ENCODE measurements at regions not wholly inside any gene's neighbourhood (a gene's known extent, or its start where the extent isn't known, plus 50 kb on each side); places are given as distances from the start of the nearest gene placed in this dataset.

DNA sequence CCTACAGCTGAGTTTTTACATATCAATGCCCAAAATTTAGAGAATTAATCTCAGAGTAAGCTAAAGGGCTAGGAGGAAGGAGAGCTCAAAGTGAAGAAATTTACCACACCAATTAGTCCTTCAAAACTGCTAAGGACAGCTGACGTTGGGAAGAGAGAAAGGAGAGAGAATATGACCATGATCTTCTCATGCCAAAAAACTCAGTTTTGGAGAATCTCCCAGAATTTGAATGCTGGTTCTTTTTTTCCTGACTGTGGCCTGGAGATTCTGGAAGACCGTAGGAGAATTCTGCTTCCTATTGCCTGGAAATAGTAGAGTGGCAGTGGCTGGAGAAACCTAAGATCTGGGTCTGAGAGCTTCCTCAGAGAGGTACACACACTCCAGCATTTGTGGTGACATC lies 834.4 kb upstream of the SLIT2 start:
- DNase-seq (ENCODE audit: low read depth, low spot score) = no peak

DNA sequence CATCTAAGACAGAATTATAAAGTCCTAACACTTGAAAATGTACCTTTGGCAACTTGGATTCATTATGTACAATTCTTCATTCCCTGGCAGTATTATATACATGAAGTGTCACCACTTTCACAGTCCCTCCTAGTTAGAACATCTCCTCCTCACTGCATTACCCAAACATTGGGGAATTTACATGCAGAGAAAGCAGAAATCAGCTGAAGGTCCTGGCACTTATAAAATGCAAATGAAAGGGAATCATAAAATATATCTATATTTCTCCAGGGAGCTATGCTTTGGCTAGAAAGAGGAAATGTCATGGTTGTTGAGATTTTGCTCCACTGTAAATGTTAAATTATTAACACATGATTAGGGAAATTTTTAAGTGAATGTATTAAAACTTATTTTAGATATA lies 835.6 kb upstream of the SLIT2 start:
- DNase-seq (ENCODE audit: low read depth, low spot score) = no peak

DNA sequence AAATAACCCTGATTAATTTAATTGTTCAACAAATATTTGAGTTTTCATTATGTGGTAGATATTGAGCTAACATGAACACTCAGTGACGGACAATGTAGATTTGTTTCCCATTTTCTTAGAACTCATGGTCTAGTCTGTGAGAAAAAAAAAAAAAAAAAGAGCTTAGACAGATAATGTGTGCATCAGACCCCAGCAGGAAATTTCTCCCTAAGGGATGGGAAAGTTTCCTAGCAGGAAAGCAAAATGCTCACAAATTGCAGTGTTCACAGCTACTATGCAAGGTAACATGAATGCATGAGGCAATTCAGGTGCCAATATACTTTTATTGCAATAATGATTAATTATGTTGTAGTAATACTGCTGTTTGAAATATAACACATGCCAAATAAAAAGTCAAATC lies 843.2 kb upstream of the SLIT2 start:
- no peak for DNase-seq (ENCODE audit: low read depth, low spot score)

DNA sequence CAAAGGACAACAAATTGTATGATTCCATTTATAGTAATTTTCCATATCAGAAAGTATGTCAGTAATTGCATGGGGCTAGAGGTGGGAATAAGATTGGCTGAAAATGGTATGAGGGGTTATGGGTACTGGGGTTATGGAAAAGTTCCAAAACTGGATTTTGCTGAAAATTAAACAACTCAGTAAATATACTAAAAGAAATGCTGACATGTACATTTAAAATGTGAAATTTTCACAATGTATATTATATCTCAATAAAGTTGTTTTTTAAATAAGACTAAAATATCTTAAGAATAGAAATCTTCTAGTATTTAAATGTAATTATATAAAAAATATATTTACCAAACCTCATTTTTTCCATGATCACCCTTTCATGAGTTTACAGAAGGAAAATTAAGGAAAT lies 844.9 kb upstream of the SLIT2 start:
- DNase-seq (ENCODE audit: low read depth, low spot score) = no peak

DNA sequence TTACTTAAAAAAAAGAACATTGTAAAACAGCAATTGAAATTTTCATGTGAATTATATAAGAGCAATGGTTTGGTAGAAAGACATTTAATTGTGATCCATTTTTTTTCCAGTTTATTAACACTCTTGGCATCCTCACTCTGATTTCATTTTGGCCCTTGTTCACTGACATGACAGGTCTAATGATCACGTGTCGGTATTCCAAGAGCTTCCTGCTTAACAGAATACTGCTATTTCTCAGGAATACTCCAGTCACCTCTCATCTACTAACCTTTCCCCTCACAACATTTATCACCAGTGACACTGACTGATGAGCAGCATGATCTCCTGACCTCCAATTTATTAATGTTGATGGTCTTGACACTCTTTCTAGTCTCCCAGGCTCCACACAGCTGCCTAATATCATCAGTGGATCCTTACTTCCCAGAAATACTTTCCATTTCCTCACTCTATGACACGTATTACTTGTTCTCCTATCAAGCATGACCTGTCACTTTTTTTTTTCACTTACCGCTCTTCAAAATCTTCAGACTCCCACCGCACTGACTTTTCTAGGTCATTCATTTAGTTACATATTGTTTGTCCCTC lies 847.8 kb upstream of the SLIT2 start:
- DNase-seq (ENCODE audit: low read depth, low spot score) = no peak

DNA sequence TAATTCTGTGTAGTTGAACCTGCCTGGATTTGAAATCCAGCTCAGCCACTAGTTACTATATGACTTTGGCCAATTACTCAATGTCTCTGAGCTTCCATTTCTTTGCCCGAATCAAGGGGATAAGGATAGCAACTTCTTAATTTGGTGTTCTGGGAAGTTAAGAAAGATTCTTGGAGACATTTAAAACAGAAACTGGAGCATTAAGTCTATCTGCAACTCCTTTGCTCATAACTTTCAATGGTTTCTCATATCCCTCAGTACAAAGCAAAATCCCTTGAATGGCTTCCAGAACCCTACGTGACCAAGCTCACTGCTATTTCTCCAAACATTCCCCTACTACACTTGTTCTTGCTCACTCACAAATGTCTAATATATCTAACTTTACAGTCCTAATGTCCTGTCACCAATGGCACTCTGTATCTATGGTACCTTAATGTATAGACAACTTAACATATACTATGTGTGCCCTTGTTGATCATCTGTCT lies 849.1 kb upstream of the SLIT2 start:
- DNase-seq (ENCODE audit: low read depth, low spot score) = no peak

DNA sequence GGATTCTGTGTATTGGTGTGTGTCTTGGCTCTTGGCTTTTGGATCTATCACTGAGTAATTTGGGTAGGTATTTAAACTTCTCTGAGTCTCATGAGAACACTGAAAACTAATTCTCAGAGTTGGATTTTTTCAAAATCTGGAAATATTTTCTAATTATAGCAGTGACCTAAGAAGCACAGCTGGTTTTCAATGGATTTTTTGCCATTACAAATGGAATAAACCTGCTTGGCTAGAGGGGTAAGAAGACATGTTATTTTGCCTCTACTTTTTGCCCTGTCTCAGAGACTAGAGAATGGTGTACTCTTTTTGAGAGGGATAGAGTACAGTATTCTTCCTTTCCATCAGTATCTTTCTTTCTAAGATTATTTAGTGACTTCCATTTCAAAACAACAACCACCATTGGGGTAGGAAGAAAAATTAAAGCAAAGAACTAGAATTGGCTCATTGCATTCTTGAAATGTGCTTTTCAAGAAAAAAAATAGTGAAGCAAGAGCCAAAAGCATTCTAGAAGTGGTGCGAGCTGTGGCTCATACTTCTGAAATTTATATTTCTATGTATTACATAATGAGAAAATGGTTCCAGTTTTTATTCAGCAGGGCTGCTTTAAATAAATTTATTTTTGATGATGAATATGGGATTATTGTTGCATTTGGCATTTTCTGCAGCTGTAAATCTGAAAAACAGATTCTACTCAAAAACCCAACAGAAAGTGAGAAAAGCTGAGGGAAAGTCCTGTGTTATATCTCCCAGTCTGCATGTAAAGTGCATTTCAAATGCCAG lies 850.2 kb upstream of the SLIT2 start:
- DNase-seq (ENCODE audit: low read depth, low spot score) = no peak

DNA sequence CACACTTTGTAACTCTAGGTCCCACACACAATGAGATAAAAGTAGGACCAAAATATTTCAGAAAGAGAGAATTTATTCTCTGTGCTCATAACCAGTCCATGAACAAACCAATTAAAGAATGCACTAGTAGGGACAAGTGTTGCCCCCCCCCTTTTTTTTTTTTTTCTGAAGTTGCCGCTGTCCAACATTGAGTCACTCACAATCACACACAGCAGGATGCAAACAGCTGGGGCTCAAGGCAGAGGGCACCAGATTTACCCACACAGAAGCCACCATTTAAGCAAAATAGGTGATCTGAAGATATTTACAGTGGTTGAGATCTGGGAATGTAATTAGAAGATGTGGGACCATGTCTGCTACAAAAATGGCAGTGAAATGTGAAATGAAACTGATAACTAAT lies 850.9 kb upstream of the SLIT2 start:
- DNase-seq (ENCODE audit: low read depth, low spot score) = no peak

DNA sequence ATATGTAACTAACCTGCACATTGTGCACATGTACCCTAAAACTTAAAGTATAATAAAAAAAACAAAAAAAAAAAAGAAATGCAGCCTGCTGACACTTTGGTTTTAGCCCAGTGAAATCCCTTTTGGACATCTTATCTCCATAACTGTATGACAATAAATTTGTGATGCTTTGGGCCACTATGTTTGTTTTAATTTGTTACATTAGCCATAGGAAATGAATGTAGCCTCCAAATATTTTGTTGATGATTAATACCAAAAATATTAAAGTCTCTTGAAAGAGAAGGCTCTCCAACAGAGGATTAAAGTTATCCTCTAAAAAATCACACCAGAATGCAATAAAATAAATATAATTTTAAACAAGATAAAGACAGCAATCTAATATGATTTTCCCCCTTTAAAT lies 852.7 kb upstream of the SLIT2 start:
- DNase-seq (ENCODE audit: low read depth, low spot score) = no peak

DNA sequence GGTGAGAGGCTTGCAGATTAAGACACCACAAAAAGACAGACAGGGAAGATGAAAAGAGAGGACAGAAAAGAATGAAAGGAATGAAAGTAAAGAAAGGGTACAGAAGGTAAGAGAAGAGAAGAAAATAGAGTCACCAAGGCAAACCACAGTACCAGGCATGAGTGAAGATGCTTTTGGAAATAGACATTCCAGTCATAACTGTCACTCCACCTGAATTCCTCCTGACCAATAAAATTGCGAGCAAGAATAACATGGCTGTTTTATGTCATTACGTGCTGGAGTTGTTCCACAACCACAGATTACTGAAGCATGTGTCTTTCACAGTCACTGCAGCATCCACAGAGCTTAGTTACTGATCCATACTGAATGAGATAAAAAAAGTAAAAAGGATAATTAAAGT lies 864.9 kb upstream of the SLIT2 start:
- DNase-seq (ENCODE audit: low read depth, low spot score) = no peak

DNA sequence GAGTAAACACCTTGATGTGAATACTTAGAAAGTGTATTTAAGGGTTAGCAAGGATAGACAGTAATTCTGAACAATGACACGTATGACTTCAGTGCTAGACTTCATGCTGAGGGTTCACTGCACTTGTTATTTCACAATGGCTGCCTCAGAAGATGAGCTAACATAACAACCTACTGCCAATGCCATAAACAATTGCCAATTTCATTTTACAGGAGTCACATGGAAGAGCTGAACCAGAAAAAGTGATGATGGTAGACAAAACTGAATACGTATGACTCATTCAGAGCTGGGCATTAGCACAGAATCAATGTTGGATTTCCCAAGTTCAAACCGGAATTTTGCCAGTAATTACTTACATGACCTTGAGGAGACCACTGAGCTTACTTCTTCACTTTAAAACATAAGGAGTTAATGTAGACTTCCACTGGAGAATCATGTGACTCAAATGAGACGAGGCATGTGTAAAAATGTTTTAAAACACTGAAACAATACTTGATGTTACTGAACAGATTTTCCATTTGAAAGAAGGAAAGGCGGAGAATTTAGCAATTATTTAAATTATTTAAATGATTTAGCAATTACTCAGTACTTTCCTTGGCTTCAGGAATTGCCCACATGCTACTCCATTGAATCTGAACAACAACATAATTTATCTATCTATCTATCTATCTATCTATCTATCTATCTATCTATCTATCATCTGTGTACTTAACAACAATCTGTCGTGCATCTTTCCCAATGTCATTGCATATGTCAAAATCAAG lies 868.5 kb upstream of the SLIT2 start:
- no peak for DNase-seq (ENCODE audit: low read depth, low spot score)

DNA sequence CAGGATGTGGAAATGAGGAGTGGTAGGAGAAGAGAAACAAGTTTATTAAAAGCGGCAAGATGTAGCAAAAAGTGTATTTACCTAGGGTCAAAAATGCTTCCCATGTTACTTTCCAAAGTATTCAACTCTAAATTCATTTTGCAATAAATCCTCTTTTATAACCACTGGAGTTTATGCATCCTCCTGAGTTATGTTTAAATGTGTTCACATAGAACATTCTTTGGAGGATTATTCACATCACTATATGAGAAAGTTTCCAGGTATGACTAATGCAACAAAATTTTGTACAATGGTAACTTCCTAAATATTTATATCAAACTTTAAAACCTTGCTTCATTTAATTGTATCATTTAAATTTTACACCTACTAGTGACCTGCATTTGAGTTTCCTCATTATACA lies 870.6 kb upstream of the SLIT2 start:
- no peak for DNase-seq (ENCODE audit: low read depth, low spot score)

DNA sequence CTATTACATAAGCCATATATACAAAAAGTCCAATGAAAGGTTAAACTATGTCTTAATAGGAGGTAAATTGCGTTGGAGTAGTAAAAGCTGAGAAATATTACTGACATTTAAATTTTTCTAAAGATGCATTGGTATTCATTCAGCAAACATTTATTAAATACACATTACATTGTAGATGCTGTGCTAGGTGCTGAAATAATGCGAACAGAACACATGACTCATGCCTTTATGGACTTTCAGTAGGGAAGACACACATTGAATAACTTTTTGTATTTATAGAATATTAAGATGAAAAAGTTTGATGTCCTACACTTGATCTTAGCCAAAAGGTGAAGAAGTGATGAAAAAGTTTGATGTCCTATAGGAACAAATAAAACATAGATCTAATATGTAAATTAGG lies 871.1 kb upstream of the SLIT2 start:
- DNase-seq (ENCODE audit: low read depth, low spot score) = no peak

DNA sequence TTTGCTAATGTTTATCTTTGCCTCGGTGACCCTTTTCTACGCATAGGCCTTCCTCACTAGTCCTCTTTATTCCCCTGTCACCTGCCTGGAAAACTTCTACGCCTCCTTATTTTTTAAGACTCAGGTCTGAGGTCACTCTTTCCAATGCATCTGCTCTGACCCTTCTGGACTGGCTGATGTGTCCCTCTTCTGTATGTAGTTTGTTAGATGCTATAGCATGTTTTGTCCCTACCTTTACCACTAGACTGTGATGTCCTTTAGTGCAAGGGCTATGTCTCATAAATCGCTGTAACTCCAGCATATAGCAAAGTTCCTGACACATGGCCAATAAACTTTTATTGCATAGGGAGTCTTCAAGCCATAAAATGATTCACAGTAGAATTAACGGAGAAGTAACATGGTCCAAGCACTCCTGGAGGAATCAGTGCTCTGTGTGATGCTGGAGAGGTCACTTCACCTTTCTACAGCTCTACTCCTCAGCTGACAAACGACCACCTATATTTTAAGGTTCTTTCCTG lies 872.5 kb upstream of the SLIT2 start:
- DNase-seq (ENCODE audit: low read depth, low spot score) = no peak

DNA sequence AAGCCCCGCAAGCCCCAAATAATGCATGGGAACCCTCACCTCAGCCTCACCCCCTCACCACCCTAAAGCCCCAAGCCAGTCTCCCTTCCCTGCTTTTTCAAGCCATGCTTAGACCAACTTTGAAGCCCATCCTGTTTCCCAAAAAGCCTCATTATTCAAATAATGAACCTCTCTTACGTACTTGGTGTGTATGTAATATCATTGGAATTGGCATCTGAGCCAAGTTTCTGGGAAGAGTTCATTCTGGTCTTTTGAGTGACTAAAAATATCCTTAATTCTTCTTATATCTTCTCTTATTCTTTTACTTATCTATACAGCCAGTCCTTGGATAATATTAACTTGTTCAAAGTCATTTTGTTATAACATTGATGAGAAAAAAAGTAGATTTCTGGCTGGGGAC lies 875.8 kb upstream of the SLIT2 start:
- no peak for DNase-seq (ENCODE audit: low read depth, low spot score)

DNA sequence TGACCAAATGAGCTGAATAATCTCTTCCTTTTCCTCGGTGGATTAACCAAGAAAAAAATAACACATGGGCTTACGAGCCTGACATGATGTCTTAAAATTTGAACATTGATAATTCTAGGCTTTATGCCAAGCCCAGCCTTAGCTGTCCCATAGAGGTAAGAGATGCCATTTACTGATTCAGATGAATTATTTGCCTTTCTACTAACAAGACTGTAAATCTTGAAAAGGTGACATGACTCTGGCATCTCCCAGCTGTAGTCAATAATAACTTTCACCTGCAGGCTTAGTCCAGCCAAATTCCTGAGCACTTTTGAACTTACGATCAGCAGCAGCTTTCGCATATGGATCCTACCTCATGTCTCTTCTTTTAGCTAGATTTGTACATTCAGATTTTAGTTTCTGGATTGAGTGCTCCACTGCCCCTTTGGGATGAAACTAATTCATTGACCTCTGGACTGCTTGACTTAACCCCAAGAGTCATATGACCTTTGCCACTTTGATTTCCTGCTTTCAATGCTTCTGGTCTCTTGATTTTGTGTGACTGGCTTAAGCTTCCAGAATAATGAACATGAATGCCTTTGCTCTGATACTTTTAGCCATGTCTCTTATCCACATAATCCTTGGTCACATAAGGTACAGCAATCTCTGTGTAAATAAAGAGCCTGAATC lies 876.4 kb upstream of the SLIT2 start:
- DNase-seq (ENCODE audit: low read depth, low spot score) = no peak

DNA sequence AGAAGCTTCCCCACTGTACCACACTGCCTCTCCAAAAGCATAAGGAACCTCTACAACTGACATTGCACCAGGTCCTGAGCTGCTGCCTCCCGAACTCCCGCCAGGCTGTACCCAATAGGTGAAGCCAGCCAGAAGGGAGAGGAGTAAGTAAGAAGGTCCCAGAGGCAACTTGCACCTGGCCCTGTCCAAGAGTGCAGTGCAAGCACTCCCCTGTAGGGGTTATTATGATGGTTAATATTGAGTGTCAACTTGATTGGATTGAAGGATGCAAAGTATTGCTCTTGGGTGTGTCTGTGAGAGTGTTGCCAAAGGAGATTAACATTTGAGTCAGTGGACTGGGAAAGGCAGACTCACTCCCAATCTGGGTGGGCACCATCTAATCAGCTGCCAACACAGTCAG lies 879.3 kb upstream of the SLIT2 start:
- no peak for DNase-seq (ENCODE audit: low read depth, low spot score)

DNA sequence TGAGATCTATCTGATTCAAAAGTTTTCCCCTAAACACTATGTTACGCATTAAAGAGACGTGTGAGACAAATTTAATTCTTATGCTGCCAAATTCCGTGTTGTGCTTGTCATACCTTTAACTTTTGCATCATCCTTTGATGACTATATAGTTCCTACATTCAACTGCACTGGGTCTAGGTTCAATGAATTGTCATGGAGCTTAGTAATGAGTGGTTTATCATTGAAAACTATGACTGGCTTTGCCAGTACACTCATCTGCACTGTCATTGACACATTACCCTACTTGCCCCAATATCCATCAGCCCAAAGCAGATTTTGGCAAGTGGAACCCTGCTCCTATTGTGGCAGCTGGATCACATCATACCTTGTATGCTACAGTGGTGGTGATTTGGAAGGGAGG lies 882.9 kb upstream of the SLIT2 start:
- DNase-seq (ENCODE audit: low read depth, low spot score) = no peak

DNA sequence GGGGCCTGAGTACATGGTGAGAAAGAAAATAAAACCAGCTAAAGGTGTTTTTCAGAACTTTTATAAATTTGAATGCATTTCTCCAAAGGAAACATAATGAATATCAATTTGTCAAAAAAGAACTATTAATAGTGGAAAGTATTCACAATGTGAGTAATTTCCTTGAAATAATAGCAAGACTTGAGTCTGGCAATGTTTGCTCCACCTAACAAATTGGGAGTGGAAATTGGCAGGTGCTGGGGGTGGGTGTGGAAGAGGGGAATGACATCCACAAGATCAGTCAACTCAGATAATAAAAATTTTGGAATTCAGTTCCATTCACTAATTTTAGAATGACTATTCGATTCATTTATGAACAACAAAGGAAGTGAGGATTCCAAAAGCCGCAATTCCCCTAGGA lies 884.8 kb upstream of the SLIT2 start:
- DNase-seq (ENCODE audit: low read depth, low spot score) = no peak

DNA sequence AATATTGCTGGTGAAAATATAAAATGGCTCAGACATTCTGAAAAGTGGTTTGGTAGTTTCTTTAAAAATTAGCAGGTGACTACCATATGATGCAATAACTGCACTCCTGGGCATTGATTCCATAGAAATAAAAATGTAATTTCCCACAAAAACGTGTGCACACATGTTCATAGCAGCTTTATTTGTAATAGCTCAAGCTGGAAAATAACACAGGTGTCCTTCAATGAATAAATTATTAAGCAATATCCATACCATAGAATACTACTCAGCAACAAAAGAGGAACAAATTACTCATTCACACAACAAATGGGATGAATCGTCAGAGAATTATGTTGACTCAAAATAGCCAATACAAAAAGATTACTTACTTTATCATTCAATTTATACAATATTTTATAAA lies 893.7 kb upstream of the SLIT2 start:
- no peak for DNase-seq (ENCODE audit: low read depth, low spot score)

DNA sequence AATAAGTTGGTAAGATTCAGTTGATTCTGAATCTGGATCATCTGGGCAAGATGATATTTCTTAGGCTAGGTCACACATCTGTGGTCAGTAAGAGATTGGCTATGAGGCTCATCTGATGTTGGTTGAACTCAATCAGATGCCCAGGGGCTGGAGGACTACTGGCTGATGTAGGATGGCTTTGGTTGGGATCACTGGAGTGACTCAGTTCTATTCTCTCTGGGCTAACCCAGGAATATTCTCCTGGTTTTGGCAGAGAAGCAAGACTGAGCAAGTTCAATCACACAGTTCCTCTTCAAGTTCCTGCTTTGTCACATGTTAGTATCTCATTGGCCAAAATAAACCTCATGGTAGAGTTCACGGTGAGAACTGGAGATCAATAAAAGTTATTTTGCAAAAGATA lies 902.3 kb upstream of the SLIT2 start:
- no peak for DNase-seq (ENCODE audit: low read depth, low spot score)

DNA sequence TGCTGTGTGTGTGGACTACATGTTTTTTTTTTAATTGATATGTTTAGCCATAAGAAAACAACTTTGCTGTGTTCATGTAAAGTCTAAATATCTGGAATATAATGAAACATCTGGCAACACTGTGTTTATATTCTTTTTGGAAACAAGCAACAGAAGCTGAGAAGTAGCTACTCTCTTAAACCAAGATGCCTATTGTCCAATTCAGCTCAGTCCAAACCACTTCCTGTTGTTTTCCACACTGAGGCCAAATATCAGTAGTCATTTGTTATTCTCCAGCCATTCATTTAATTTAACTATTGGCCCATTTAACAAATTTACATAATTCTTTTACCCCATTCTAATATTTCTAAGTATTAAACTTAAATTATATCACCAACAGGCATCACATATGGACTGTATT lies 903.0 kb upstream of the SLIT2 start:
- DNase-seq (ENCODE audit: low read depth, low spot score) = no peak

Data from smooth muscle cell of the brain vasculature (primary cell).